Medulla oblongata (tissue), 1 donor: ENCODE measurements at regions not wholly inside any gene's neighbourhood (a gene's known extent, or its start where the extent isn't known, plus 50 kb on each side); places are given as distances from the start of the nearest gene placed in this dataset.

Experiments
- DNase-seq: peaks from one replicate; pipeline ENCODE4 v3.0.0-alpha.2; 2015; ENCODE audit errors: extremely low spot score

DNA sequence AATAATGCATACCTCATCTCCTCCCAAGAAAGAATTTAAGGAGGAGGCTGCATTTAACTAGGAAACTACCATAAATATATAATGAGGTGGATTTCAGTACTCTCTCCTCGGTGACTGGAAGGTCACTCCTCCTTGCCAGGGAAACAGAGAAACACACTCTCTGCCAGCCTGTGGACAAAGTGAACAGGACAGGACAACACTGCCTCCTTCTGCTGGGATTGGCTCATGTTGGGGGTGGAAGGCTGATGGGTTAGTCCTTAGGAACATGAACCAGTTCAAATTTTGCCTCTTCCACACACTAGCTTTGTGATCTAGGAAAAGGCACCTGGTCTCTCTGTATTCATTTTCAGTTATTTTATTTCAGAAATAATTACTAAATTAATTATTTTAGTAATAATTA is 50.6 kb upstream of the STEAP4 start:
- DNase-seq = peak; percentile 13
